Cardiac muscle cell (in vitro differentiated cells and primary cell): ENCODE measurements at regions not wholly inside any gene's neighbourhood (a gene's known extent, or its start where the extent isn't known, plus 50 kb on each side); places are given as distances from the start of the nearest gene placed in this dataset.

Experiments
- DNase-seq, 2 donors: peaks; one replicate each; pipeline versions ENCODE4 v3.0.0 to v3.0.0-alpha.2; 2010 to 2017; ENCODE audit warnings: low read depth in 1 of 2, low spot score in 1 of 2
- H3K27ac ChIP-seq: fragments of 200-600 bp; sonication (generic); 2 replicates; pipeline ENCODE4 v1.5.1; 2016
- H3K27me3 ChIP-seq: fragments of 200-600 bp; sonication (generic); 2 replicates; pipeline ENCODE4 v1.6.0; 2016; ENCODE audit warnings: control low read depth
- H3K36me3 ChIP-seq: fragments of 200-600 bp; sonication (generic); 2 replicates; pipeline ENCODE4 v1.5.1; 2016; ENCODE audit warnings: control low read depth
- H3K4me1 ChIP-seq: fragments of 200-600 bp; sonication (generic); 2 replicates; pipeline ENCODE4 v1.8.1; 2017; ENCODE audit warnings: low read depth, mild to moderate bottlenecking, mixed run types
- H3K4me3 ChIP-seq: fragments of 200-600 bp; sonication (generic); 2 replicates; pipeline ENCODE4 v1.5.1; 2016; ENCODE audit warnings: mild to moderate bottlenecking
- H3K9me3 ChIP-seq: fragments of 200-600 bp; sonication (generic); 2 replicates; pipeline ENCODE4 v1.5.1; 2017; ENCODE audit warnings: low read depth, mild to moderate bottlenecking, control low read depth
- CTCF ChIP-seq: IDR thresholded peaks from 2 replicates; pipeline ENCODE4 v1.5.1; 2012; ENCODE audit warnings: low read depth, mild to moderate bottlenecking, low read length

- H3K9me3 ChIP-seq: no peaks in the 10 kb centered on the region
- H3K4me1 ChIP-seq: peaks cover 5% of the 10 kb centered on the region
- H3K4me3 ChIP-seq: no peak overlapping the region
- H3K27me3 ChIP-seq: no peaks in the 10 kb centered on the region
- DNase-seq: no peak
- no peaks in the 10 kb centered on the region for H3K36me3 ChIP-seq
- no peak overlapping the region for H3K27ac ChIP-seq
- TF ChIP-seq CTCF: no peak
These were observed 371.6 kb downstream of the RPRM start for GRCh38 chr2:153106802-153107477.

- Histone ChIP-seq H3K4me3 (no peak overlapping the region), H3K36me3 (no peaks in the 10 kb centered on the region), H3K9me3 (no peaks in the 10 kb centered on the region), H3K27ac (no peak overlapping the region), H3K27me3 (no peaks in the 10 kb centered on the region), H3K4me1 (peaks cover 5% of the 10 kb centered on the region)
- DNase-seq: no peak
- no peak for TF ChIP-seq CTCF
These were observed 372.6 kb downstream of the RPRM start for GRCh38 chr2:153105829-153106578.

- no peak for TF ChIP-seq CTCF
- H3K4me3 ChIP-seq: no peak overlapping the region
- peaks cover 5% of the 10 kb centered on the region for H3K4me1 ChIP-seq
- peak in 1 of 2 donors; percentile 11 for DNase-seq
- no peaks in the 10 kb centered on the region for H3K27me3 ChIP-seq
- no peaks in the 10 kb centered on the region for H3K36me3 ChIP-seq
- no peak overlapping the region for H3K27ac ChIP-seq
- H3K9me3 ChIP-seq: no peaks in the 10 kb centered on the region
These were observed 377.4 kb downstream of the RPRM start for GRCh38 chr2:153101187-153101586.

- H3K27ac ChIP-seq: no peak overlapping the region
- H3K36me3 ChIP-seq: no peaks in the 10 kb centered on the region
- H3K9me3 ChIP-seq: no peaks in the 10 kb centered on the region
- no peaks in the 10 kb centered on the region for H3K27me3 ChIP-seq
- TF ChIP-seq CTCF: no peak
- H3K4me1 ChIP-seq: peaks cover 5% of the 10 kb centered on the region
- H3K4me3 ChIP-seq: no peak overlapping the region
- DNase-seq: peak in 1 of 2 donors; percentile 9
These were observed 378.4 kb downstream of the RPRM start for GRCh38 chr2:153100151-153100550.

GRCh38 chr2:153098073-153098472 is 379.7 kb downstream of the ARL6IP6 start:
- DNase-seq: no peak
- Histone ChIP-seq H3K4me1 (peaks cover 5% of the 10 kb centered on the region), H3K4me3 (no peak overlapping the region), H3K36me3 (no peaks in the 10 kb centered on the region), H3K9me3 (no peaks in the 10 kb centered on the region), H3K27ac (no peak overlapping the region), H3K27me3 (no peaks in the 10 kb centered on the region)
- TF ChIP-seq CTCF: no peak
